ENCODE measurements at regions not wholly inside any gene's neighbourhood (a gene's known extent, or its start where the extent isn't known, plus 50 kb on each side); places are given as distances from the start of the nearest gene placed in this dataset.
"Not testable (repeated sequence)": the region's sequence is repeated elsewhere in the genome, so short reads cannot be mapped to it uniquely, and the experiment has no call there.

DNA sequence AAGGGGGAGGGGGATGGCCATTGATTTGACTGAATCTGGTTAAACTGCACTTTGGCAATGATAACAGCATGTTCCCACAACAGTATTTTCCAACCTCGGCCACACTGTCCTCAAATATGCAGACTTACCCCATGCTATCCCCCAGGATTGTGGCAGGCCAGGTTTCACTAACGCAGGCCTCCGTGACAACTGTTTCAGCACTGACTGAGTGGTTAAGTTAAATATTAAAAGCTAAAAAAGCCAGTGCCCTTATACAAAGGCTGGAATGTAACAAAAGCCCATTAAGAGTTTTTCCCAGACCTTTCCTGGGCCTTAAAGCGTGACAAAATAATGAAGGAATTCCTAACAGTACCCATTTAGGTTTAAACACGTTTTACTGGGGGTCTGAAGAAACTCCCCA lies 202.9 kb downstream of the USP25 start:
- in situ Hi-C loops (cut with HindIII; ENCODE audit: low pct_unique_long_range_greater_than_20kb, low sequenced_read_pairs), result no loop called here
- DNase-seq (ENCODE audit: low read depth, low spot score), result no peak

DNA sequence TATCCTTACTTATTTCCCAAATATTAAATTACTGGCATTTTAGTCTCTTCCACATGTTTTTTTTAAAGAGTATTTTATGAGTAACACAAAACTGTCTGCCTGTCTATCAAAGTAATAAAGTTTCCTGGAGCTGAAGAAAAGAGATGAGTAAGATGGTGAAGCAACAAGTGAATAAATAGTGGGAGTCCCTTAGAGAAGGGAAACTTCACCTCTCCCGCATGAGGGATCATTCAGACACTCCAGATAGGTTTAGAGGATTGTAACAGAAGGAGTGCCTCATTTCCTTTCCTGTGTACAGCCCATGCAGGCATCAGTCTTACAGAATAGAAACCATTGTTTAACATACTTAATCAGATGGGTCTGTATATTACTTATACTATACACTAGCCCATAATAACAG lies 205.7 kb downstream of the USP25 start:
- in situ Hi-C loops (cut with HindIII; ENCODE audit: low pct_unique_long_range_greater_than_20kb, low sequenced_read_pairs), result no loop called here
- no peak for DNase-seq (ENCODE audit: low read depth, low spot score)

DNA sequence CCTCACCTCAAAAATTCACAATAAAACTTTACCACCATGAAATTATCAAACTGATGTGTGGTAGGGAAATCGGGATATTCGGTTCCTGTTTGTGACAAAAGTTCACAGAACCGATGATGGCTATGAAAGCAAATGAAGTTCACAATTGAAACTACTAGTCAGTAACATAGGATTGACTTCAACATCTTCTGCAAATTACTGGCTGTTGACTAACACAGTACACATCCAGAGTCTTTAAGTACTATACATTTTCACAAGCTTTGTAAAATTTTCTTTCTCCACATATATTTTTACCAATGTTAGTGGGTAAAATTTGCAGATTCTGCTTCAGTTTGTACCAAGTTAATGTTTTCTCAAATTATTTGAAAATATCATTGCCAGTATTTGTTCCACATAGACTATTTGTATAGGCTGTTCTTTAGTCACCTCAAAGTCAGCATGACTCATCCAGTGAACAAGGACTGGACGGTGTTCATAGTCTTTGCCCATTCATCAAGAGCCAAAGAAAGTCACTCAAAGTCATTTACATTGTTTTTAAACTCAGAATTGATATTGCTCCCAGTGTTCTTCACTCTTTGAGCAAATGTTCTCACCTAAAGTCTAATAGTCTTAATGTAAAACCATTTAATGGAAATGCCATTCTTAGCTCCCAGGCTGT lies 213.4 kb downstream of the USP25 start:
- in situ Hi-C loops (cut with HindIII; ENCODE audit: low pct_unique_long_range_greater_than_20kb, low sequenced_read_pairs), result no loop called here
- DNase-seq (ENCODE audit: low read depth, low spot score), result no peak

DNA sequence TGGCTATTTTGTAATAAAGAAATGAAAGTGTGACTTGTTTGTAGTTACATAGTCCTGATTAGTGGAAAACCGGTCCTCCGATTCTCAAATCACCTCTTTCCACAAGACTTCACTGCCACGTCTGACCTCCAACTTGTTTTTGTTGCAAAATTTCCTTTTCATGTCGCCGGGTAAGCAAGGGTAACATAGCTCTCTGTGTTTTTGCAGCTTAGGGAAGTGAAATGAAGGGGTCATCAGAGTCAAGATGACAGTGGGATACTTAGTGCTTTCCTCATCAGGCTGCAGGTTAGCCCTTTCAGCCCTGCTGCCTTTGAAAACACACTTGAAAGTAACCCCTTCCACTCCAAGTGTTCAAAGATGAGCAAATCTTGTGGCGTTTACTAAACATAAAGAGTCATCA lies 217.9 kb downstream of the USP25 start:
- in situ Hi-C loops (cut with HindIII; ENCODE audit: low pct_unique_long_range_greater_than_20kb, low sequenced_read_pairs), result no loop called here

DNA sequence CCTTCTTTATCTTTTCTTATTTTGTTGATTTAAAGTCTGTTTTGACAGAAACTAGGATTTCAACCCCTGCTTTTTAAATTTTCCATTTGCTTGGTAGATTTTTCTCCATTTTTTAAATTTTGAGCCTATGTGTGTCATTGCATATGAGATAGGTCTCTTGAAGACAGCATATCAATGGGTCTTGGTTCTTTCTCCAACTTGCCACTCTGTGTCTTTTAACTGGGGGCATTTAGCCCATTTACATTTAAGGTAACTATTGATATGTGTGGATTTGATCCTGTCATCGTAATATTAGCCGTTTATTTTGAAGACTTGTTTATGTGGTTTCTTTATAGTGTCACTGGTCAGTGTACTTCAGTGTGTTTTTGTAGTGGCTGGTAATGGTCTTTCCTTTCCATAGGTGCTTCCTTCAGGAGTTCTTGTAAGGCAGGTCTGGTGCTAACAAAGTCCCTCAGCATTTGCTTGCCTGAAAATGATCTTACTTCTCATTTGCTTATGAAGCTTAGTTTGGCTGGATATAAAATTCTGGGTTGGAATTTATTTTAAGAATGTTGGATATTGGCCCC lies 223.9 kb downstream of the USP25 start:
- no peak for DNase-seq (ENCODE audit: low read depth, low spot score)
- in situ Hi-C loops (cut with HindIII; ENCODE audit: low pct_unique_long_range_greater_than_20kb, low sequenced_read_pairs), result no loop called here

More for the DNA sequence above, 217.9 kb downstream of the USP25 start:
- no peak for DNase-seq (ENCODE audit: low read depth, low spot score)

DNA sequence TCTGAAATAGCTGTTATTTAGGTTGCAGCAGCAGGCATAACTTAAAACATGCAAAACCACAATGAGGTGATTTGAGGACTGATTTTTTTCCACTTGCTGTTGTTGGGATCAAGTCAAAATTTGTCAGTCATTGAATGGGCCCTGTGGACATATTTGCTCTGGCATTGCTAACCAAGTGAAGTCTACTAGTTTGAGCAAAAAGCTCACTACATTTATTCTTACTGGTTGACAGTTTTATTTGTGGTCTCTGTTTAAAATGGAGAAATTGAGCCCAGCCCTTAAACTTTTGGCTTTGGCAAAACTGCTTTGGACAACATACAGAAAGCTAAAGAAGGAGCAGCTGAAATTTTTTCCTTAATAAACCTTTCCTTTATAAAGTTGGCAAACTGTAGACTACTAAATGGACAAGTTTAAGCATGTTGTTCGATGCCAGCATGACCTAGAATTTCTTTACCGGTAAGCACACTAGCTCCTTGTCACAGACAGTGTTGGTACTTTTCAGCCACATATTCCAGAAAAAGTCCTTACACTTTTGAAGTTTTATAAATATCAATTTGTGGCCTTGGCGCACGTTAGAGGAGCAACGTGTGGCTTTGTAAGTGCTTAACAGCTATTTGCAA lies 234.6 kb downstream of the USP25 start:
- in situ Hi-C loops (cut with HindIII; ENCODE audit: low pct_unique_long_range_greater_than_20kb, low sequenced_read_pairs), result no loop called here
- no peak for DNase-seq (ENCODE audit: low read depth, low spot score)

DNA sequence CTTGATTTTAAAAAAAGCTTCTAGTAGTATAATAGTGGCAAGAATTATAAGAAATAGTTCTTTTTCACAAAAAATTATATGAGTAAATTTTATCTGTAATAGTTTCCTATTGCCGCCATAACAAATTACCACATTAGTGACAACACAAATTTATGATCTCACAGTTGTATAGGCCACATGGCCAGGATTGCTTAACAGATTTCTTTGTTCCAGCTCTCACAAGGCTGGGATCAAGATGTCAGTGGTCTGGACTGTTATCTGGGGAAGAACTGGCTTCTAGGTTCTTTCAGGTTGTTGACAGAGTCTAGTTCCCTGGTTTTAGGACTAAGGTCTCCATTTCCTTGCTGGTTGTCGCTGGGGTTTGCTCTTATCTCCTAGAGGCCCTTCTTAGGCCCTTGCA lies 236.4 kb downstream of the USP25 start:
- DNase-seq (ENCODE audit: low read depth, low spot score), result no peak
- in situ Hi-C loops (cut with HindIII; ENCODE audit: low pct_unique_long_range_greater_than_20kb, low sequenced_read_pairs), result no loop called here

DNA sequence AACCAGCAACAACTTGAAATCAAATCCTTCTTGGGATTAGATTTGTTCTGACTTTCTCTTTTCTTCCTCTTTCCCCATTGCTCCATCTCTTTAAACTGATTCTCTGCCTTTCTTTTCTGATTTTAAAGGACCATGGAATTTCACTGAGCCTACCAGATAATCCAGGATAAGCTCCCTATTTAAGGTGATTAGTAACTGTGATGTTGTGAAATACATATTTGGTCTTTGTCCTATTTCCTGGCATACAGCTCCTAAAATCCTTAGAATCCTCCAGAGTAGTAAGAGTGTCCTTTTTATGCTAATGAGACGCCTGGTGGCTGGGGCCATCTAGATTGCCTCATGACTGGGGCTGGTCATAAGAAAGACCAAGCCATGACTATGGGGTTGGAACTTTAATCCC lies 236.9 kb downstream of the USP25 start:
- DNase-seq (ENCODE audit: low read depth, low spot score), result no peak
- in situ Hi-C loops (cut with HindIII; ENCODE audit: low pct_unique_long_range_greater_than_20kb, low sequenced_read_pairs), result no loop called here

DNA sequence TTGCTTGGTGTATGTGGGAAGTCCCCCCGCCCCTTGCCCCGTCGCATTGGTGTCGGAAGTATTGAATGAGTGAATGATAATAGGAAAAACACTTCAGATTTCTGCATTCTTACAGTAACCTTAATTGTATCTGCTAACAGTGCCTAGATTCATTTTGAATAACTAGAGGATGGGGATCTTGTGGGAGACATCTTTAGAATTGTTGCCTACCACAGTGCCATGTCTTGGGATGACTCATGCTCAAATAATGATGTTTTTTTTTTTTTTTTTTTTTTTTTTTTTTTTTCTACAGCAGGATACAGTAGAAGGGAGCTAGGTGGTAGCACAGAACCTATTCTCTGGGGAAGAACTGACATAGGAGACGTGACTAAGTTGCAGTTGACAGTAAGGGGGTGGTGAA lies 237.9 kb downstream of the USP25 start:
- no peak for DNase-seq (ENCODE audit: low read depth, low spot score)

DNA sequence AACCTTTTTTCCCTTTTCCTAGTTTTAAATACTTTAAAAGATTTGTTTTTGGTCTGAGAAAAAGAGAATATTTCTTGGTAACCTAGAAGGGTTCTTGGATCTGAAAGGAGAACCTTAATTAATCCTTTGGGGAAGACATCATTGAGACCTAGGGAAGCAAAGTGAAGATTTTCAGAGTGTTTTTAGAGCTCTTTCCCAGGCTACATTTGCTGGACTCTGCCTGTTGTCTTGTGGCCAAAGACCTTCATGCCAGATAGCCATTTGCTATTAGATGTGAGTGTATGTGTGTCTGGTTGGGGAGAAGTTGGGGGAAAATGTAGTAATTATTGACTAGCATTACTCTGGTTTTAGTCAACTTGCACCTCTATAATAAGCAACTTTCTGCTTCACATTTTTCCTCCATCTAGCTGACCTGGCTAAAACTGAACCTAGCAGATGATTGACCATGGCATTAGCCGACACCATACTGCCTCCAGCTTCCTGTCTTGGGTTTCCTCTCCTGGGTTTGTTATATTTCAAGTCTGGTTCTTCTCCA lies 239.1 kb downstream of the USP25 start:
- no peak for DNase-seq (ENCODE audit: low read depth, low spot score)
- in situ Hi-C loops (cut with HindIII; ENCODE audit: low pct_unique_long_range_greater_than_20kb, low sequenced_read_pairs), result no loop called here

More for the DNA sequence above, 237.9 kb downstream of the USP25 start:
- in situ Hi-C loops (cut with HindIII; ENCODE audit: low pct_unique_long_range_greater_than_20kb, low sequenced_read_pairs), result no loop called here

DNA sequence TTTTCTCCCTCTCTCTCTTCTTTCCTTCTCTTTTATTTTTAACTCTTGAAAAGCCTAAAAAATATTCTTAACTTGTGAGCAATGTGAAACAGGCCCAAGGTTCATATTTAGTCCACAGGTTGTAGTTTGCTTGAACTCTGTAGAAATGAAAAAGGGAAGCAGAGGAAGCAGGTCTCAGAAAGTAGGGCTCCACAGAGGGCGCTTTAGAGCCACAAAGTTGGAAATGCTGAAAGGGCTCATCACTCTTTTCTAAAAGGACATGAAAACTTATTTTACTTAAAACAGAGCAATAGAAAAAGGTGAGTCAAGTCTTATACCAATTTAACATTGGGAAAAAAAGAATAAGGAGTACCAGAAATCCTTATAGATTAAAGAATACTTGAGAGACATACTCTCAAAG lies 247.0 kb downstream of the USP25 start:
- in situ Hi-C loops (cut with HindIII; ENCODE audit: low pct_unique_long_range_greater_than_20kb, low sequenced_read_pairs), result no loop called here
- DNase-seq (ENCODE audit: low read depth, low spot score), result peak; percentile 40

DNA sequence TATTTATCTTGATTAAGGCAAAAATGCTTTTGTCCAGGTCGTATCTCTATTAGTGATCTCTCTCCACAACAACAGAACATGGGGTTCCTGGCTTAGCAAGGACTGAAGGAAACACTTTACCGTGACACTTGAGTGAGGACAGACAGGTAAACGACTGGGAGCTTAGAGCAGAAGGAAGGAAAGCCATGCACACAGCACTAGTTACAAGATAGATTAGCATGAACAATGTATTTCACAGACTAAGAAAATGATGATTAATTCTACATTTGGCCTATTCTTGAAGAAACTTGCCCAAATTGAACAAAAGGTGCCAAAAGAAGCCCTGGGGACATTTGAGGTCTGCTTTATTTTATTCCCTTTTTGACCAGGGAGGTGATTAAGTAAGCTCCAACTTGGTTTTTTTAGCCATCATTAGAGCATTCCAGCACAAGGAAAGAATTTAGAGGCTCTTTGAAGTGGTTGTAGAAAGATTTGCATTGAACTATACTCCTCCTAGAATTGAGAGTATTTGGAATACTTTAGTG lies 248.5 kb downstream of the USP25 start:
- in situ Hi-C loops (cut with HindIII; ENCODE audit: low pct_unique_long_range_greater_than_20kb, low sequenced_read_pairs), result no loop called here
- no peak for DNase-seq (ENCODE audit: low read depth, low spot score)

DNA sequence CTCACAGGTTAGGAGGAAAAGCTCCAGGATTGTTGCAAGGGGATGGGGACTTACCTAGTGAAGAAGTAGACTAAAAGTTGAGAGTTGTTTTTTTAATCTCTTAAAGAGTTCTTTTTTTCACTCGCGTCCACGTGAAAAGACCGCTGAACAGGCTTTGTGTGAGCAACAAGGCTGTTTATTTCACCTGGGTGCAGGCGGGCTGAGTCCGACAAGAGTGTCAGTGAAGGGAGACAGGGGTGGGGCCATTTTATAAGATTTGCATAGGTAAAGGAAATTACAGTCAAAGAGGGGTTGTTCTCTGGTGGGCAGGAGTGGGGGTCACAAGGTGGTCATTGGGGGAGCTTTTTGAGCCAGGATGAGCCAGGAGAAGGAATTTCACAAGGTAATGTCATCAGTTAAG lies 249.7 kb downstream of the USP25 start:
- in situ Hi-C loops (cut with HindIII; ENCODE audit: low pct_unique_long_range_greater_than_20kb, low sequenced_read_pairs); DNase-seq (ENCODE audit: low read depth, low spot score): not testable (repeated sequence)

DNA sequence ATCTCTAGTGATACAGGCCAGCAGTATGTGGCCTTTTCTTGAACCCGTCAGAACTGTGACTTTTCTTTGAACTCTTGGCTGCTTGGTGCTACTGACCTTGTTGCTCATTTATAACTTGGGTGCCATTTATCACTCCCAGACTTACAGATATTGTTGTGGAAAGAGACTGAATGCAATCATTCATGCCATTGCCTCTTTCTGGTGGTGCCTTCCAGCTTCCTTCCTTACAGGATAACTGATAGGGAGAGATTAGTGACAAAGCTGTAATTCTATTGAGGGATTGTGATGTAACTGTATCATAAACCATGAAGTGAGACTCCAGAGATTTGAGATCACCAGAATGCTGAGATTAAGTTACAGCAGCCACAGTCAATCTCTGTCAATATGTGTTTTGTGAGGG lies 256.5 kb downstream of the USP25 start:
- peak; percentile 60 for DNase-seq (ENCODE audit: low read depth, low spot score)
- in situ Hi-C loops (cut with HindIII; ENCODE audit: low pct_unique_long_range_greater_than_20kb, low sequenced_read_pairs), result no loop called here

DNA sequence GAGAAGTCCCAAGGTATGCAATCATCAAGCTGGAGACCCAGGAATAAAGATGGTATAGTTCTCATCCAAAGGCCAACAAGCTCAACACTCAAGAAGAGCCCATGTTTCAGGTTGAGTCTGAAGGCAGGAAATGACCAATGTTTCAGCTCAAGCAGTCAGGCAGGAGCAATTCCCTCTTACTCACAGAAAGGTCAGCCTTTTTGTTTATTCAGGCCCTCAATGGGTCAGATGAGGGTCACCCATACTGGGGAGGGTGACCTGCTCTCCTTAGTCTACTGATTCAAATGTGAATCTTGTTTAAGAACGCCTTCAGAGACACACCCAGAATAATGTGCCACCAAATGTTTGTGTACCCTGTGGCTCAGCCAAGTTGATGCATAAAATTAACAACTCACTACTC lies 262.4 kb downstream of the USP25 start:
- in situ Hi-C loops (cut with HindIII; ENCODE audit: low pct_unique_long_range_greater_than_20kb, low sequenced_read_pairs), result no loop called here
- DNase-seq (ENCODE audit: low read depth, low spot score), result no peak

DNA sequence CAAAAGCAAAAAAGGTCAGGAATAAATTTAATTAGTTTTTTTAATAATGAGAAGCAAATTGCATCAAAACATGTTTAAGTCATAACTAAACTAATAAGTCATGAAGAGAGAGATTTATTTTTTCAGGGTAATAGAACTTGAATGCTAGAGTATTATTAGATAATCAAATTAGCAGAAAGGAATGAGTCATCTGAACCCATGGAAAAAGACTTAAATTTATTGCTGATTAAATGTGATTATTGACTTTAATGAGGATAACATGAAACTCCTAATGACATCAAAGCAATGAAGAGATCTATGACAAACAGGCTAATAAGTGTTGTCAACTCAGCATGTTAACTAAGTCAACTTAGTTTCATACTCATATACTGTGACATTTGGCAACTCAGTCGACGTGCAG lies 264.2 kb downstream of the USP25 start:
- in situ Hi-C loops (cut with HindIII; ENCODE audit: low pct_unique_long_range_greater_than_20kb, low sequenced_read_pairs), result no loop called here
- no peak for DNase-seq (ENCODE audit: low read depth, low spot score)

DNA sequence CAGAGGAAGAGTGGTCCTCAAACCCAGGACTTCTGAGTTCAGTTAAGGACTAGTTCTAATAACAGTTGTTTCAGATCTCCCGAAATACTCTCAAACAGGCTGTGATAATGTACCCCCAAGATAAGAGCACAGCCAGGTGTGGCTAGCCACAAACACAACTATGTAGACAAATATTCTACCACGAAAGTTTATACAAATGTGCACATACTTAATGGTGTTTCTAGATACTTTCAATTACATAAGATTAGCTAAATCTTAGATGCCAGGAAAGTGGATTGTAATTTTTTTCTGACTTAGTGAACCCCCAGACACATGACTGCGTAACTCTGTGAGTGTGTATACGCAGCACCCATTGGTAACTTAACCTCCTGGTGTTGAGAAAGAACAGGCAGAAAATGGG lies 270.0 kb downstream of the USP25 start:
- no peak for DNase-seq (ENCODE audit: low read depth, low spot score)
- in situ Hi-C loops (cut with HindIII; ENCODE audit: low pct_unique_long_range_greater_than_20kb, low sequenced_read_pairs), result no loop called here

DNA sequence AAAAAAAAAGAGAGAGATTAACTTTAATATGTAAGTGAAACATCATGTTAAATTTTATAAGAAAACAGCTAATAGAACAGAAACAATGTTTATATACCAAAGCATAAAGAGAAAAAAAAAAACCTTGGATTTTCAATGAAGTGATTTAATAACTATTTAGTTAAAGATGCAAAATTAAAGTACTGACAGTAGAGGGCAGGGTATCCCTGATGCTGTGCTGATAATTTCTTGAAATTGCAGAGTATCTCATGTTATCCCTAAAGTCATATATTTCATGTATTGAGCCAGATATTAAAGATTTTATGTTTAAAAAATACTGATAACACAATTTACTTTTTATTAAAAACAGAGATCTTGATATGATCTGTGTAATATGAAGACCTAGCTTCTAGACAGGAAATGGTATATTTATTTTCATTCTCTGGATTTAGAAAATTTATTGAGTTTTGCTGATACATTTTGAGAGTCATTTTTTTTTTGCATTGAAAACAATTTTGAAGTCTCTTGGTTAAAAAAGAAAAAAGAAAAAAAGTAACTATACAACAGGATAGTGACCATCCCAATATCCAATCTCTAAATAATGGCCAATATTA lies 273.2 kb downstream of the USP25 start:
- in situ Hi-C loops (cut with HindIII; ENCODE audit: low pct_unique_long_range_greater_than_20kb, low sequenced_read_pairs), result no loop called here
- peak; percentile 30 for DNase-seq (ENCODE audit: low read depth, low spot score)

Data from SK-MEL-5 (cell line).